BJ (cell line): ENCODE measurements at regions not wholly inside any gene's neighbourhood (a gene's known extent, or its start where the extent isn't known, plus 50 kb on each side); places are given as distances from the start of the nearest gene placed in this dataset.

ENCODE experiments used
- CTCF ChIA-PET: fragments of 350-600 bp; formaldehyde crosslinking; extraction: SDS; loops from one replicate; lab custom pipeline; 2021; ENCODE audit warnings: antibody characterized with exemption, inconsistent platforms; lab: Yijun Ruan, JAX
- POLR2A ChIA-PET: fragments of 300-600 bp; sonication (Branson Sonifier 250); formaldehyde crosslinking; extraction: SDS; loops from one replicate; lab custom pipeline; 2021; ENCODE audit warnings: antibody characterized with exemption; lab: Charles Lee
- DNase-seq: peaks from one replicate; pipeline ENCODE4 v3.0.0-alpha.2; 2011; ENCODE audit warnings: low read depth
- H3K27me3 ChIP-seq: 2 replicates; pipeline ENCODE4 v1.6.0; 2011; ENCODE audit warnings: low read length; ENCODE audit not compliant: control insufficient read depth, insufficient read depth
- H3K36me3 ChIP-seq: 2 replicates; pipeline ENCODE4 v1.5.1; 2011; ENCODE audit warnings: low read length; ENCODE audit not compliant: control insufficient read depth, insufficient read depth
- H3K4me3 ChIP-seq: 2 replicates; pipeline ENCODE4 v1.5.1; 2011; ENCODE audit warnings: low read depth, mild to moderate bottlenecking, control low read depth, low read length
- CTCF ChIP-seq: IDR thresholded peaks from 2 replicates; pipeline ENCODE4 v1.5.1; 2011; ENCODE audit warnings: low read depth, mild to moderate bottlenecking, control low read depth, inconsistent platforms, low read length, moderate library complexity; ENCODE audit not compliant: insufficient read depth

- Histone ChIP-seq H3K27me3 (no peaks in the 10 kb centered on the region), H3K36me3 (no peaks in the 10 kb centered on the region), H3K4me3 (no peak overlapping the region)
- CTCF ChIA-PET: no interaction called here
- POLR2A ChIA-PET: no interaction called here
- no peak for DNase-seq
- no peak for TF ChIP-seq CTCF
Observed at GRCh38 chr6:22349051-22349450, 52.2 kb upstream of the PRL start.

- DNase-seq: no peak
- Histone ChIP-seq H3K4me3 (no peak overlapping the region), H3K36me3 (no peaks in the 10 kb centered on the region), H3K27me3 (no peaks in the 10 kb centered on the region)
- CTCF ChIA-PET: no interaction called here
- POLR2A ChIA-PET: no interaction called here
- TF ChIP-seq CTCF: no peak
Observed at GRCh38 chr6:22349528-22349927, 52.7 kb upstream of the PRL start.

GRCh38 chr6:22350109-22350508 lies 53.3 kb upstream of the PRL start:
- ChIA-PET CTCF (interaction anchor here (0.9 kb wide), 1 partner anchor 387 kb away, joined by 3 read pairs; no protein-coding TSS in a partner anchor), POLR2A (no interaction called here)
- no peak for DNase-seq
- Histone ChIP-seq H3K36me3 (no peaks in the 10 kb centered on the region), H3K27me3 (no peaks in the 10 kb centered on the region), H3K4me3 (no peak overlapping the region)
- TF ChIP-seq CTCF: no peak

GRCh38 chr6:22353101-22353500 lies 56.3 kb upstream of the PRL start:
- Histone ChIP-seq H3K27me3 (no peaks in the 10 kb centered on the region), H3K4me3 (no peak overlapping the region), H3K36me3 (no peaks in the 10 kb centered on the region)
- no peak for TF ChIP-seq CTCF
- ChIA-PET POLR2A (no interaction called here), CTCF (no interaction called here)
- no peak for DNase-seq

- H3K4me3 ChIP-seq: no peak overlapping the region
- H3K27me3 ChIP-seq: no peaks in the 10 kb centered on the region
- POLR2A ChIA-PET: no interaction called here
- TF ChIP-seq CTCF: no peak
- CTCF ChIA-PET: no interaction called here
- H3K36me3 ChIP-seq: no peaks in the 10 kb centered on the region
- no peak for DNase-seq
Observed at GRCh38 chr6:22356362-22356940, 59.6 kb upstream of the PRL start.
